ENCODE measurements at regions not wholly inside any gene's neighbourhood (a gene's known extent, or its start where the extent isn't known, plus 50 kb on each side); places are given as distances from the start of the nearest gene placed in this dataset.

DNA sequence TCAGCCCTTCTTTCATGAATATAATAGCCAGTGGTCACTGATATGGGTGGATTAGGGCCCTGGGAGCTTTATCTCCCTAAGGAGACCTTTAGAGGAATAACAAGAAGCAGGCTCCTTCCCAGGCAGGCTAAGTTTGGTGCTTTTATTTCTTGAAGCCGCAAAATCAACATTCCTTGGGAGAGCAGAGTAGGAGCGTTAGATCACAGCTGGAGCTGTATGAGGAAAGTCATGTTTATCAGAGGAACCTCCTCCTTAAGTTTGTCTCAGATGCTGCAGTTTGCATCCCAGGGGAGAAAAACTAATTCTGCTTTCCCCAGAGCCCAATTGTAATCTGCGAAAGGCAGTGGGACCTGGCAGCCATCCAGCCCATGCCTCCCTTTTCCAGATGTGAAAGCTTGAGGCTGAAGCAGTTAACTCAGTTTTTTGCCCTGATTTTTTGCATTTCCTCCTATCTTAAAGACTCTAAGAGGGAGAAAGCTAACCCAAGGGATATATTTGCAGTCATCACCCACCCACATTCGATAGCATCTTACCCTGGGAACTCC lies 186.0 kb upstream of the FRMPD4 start:
- DNase-seq (ENCODE audit: low read depth in 2 of 2): no peak

GRCh38 chrX:11953615-11954014 lies 184.7 kb upstream of the FRMPD4 start:
- no peak for DNase-seq (ENCODE audit: low read depth in 2 of 2)

DNA sequence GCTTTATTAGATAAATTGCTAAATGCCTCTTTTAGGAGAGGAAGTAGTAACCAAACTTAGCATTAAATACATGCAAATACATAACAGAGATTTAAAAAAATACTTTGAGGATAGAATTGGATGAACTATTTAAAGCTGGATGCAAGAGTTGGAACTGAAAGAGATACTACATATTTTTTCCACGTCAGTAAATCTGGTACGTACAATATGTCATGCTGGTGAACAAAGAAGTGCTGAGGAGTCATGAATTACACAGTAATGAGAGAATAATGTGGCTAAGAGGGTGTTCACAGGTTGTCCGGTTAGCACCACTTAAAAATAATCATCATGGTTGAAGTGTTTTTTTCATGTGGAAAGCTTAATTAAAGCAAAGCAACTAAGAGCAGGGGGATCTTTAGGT lies 184.1 kb upstream of the FRMPD4 start:
- DNase-seq (ENCODE audit: low read depth in 2 of 2): no peak

- DNase-seq (ENCODE audit: low read depth in 2 of 2): no peak
These were observed 178.2 kb upstream of the FRMPD4 start for GRCh38 chrX:11960031-11960430.

GRCh38 chrX:11965436-11965835 lies 172.8 kb upstream of the FRMPD4 start:
- no peak for DNase-seq (ENCODE audit: low read depth in 2 of 2)

- DNase-seq (ENCODE audit: low read depth in 2 of 2): no peak
These were observed 170.0 kb upstream of the FRMPD4 start for GRCh38 chrX:11967986-11968869.

- DNase-seq (ENCODE audit: low read depth in 2 of 2): no peak
These were observed 169.3 kb upstream of the FRMPD4 start for GRCh38 chrX:11968991-11969390.

- no peak for DNase-seq (ENCODE audit: low read depth in 2 of 2)
These were observed 167.5 kb upstream of the FRMPD4 start for GRCh38 chrX:11970578-11971359.

GRCh38 chrX:11976663-11977062 lies 161.6 kb upstream of the FRMPD4 start:
- DNase-seq (ENCODE audit: low read depth in 2 of 2): no peak

DNA sequence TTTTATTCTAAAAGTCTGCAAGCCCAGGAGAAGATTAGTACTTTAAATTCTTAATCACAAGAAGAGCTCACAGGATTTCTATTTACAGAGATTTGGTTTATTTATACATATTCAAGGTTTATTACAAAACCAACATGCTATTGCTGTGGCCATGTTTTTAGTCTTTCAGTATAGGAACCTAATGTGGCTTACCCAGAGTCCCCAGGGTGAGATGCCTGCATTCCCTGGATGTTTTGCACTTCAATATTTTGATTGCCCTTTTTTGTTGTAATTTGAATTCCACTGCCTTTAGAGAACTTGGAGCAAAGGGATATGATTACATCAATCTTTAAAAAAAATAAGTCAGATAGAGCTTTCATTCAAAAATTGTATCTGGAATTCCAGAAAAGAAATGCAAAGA lies 146.0 kb upstream of the FRMPD4 start:
- no peak for DNase-seq (ENCODE audit: low read depth in 2 of 2)

DNA sequence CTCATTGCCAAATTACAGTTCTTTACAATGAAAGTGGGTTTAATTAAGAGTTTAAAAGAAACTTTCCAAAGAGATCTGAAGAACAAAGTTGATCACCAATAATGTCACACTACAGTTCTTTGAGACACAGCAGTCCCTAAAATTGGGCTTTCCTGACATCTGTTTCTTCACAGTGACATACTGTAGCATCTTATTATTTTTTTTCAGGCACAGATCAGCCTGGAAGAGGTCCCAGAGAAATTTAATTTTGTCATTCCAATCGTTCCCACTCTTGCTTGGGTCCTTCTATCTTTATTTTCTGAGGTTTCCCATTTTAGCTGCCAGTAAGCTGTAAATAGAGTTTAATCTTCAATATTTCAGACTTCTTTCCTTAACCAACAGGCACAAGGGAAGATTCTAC lies 143.1 kb upstream of the FRMPD4 start:
- DNase-seq (ENCODE audit: low read depth in 2 of 2): no peak

DNA sequence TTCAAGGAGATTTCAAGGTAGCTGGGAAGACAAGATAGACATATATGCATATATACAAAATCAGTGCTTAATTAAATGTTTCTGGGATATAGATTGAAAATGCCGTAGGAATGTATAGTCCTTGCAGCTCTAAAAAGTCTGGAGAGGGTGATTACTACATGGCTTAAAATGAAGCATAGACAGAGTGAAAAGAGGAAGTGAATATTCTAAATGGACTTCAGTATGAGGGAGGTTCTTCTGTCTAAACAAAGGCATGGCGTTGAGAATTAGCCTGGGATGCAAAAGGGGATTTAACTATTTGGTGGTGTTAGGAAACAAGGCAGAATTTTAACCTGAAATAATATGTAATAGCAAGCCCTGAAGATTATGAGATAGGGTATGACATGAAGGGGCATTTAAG lies 141.5 kb upstream of the FRMPD4 start:
- DNase-seq (ENCODE audit: low read depth in 2 of 2): no peak

DNA sequence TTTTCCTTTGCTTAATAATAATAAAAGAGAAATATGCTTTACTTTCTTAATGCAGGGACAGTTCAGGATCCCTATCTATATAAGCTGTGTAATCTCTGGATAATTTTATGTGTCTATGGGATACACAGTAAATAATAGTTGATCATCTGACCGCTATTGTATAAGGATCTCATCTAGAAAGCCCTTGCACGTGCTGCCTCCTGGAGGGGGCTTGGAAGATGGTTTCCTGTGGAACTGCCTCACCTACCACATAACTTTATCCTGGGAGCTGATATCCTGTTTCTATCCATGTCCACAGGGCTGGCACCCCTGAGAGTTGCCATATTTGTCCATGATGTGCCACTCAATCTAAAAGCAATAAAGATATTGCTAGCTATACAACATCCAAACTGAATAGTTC lies 139.3 kb upstream of the FRMPD4 start:
- DNase-seq (ENCODE audit: low read depth in 2 of 2): no peak

GRCh38 chrX:12002876-12003275 lies 135.4 kb upstream of the FRMPD4 start:
- no peak for DNase-seq (ENCODE audit: low read depth in 2 of 2)

DNA sequence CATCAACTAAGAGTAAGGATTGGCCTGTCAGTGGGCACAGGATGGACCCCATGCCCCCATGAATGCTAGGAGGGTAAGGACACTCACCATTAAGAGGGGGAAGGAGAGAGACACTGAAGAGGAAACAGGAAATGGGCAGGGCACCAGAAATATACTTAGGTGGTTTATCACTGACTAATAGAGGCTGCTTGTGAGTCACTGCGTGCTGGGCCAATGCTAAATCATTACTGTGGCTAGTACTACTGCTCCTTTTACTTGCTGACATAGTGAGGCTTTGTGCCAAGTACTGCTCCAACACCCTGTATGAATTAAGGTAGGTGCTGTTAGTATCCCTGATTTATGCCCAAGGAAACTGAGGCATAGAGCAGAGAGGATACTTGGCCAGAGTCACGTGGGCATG lies 130.4 kb upstream of the FRMPD4 start:
- no peak for DNase-seq (ENCODE audit: low read depth in 2 of 2)

- DNase-seq (ENCODE audit: low read depth in 2 of 2): no peak
These were observed 127.8 kb upstream of the FRMPD4 start for GRCh38 chrX:12010436-12010835.

DNA sequence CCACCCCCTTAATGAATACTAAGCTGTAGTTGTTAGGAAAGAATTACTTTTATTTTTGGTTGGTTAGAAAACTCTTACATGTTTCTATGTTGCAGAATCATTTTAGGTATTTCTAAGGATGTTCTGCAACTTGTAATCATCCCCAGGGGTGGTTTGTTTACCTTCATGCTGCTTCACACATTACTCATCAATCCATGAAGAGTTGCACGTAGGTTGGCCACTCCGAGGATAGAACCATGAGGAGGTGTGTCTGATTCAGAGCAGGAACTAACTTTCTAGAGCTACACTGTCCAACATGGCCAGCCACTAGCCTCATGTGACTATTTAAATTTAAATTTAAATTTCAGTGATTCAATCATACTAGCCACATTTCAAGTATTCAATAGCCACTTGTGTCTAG lies 127.2 kb upstream of the FRMPD4 start:
- no peak for DNase-seq (ENCODE audit: low read depth in 2 of 2)

DNA sequence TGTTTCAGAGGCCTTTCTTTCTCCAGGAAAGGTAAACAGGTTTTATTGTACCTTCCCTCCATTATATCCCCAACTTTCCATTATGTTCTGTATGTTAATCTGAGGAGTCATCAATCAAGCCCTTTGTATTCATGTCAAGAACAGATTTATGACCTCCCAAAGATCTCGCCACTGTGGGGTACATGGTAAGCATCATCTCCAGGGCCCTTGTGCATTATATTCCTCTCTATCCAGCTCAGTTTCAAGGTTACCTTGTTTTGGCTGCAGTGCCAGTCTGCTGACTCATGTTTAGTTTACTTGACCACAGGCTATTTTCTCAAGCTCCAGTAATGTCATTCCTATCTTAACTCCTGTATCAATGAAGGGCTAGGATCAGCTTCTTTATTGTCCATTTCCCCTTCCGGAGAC lies 125.1 kb upstream of the FRMPD4 start:
- DNase-seq (ENCODE audit: low read depth in 2 of 2): no peak

DNA sequence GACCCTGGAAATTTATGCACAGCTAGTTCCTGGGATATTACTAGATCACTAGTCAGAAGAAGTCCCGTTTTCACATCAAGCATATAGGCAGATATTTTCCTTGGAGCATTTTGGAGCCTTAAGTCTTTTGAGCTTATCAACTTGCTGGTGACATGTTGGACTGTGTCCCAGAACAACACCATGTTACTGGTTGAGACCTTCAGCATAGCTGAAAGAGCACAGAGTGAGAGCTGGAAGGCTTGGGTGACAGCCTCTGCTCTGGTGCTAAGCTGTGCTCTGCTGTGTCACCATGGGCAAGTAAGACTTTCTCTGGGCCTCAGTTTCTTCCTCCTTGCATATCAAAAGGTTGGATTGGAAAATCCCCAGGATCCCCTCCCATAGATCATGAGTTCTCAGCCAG lies 116.6 kb upstream of the FRMPD4 start:
- no peak for DNase-seq (ENCODE audit: low read depth in 2 of 2)

DNA sequence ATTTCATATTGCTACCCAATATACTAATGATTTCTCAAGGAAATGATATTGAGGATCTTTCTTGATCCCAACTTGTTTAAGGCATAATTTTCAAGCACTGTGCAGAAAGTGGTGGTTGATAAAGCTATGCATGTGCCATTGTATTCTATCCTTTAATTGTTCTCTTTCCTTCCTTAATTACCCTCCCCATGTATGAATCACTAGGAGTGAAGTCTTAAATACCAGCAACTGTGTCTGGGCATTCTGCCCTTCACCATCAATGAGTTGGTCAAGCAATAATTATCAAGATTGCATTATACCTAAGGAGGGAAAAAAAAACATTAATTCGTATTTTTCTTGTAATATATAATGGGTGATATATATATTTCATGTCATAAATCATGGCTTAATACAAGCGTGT lies 111.8 kb upstream of the FRMPD4 start:
- no peak for DNase-seq (ENCODE audit: low read depth in 2 of 2)

- DNase-seq (ENCODE audit: low read depth in 2 of 2): no peak
These were observed 106.2 kb upstream of the FRMPD4 start for GRCh38 chrX:12032082-12032481.

- DNase-seq (ENCODE audit: low read depth in 2 of 2): no peak
These were observed 103.5 kb upstream of the FRMPD4 start for GRCh38 chrX:12034741-12035140.

DNA sequence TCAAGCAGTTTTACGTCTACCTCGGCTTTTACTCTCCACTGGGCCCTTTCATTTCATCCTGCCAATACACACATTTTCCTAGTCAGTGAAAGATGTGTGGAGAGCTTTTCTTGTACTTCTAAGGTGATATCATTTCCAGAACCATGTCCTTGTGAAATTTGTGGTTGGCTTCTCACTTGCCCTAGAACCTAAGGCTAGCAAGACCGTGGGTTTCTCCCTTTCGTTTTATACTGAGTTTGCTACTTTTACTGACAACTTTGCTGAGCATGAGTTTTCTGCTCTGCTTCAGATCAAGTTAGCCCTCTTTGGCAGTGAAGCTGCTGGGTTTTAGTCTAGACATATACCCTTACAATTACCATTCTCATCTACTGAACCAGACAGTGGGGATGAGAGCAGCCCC lies 95.7 kb upstream of the FRMPD4 start:
- DNase-seq (ENCODE audit: low read depth in 2 of 2): no peak

Data from stimulated activated CD4-positive, alpha-beta T cell treated with anti-CD3 and anti-CD28 coated beads, Interleukin-12 subunit alpha, Interleukin-12 subunit beta, amount 100 ng/mL, for 24 hours (primary cell).